GM13977 (cell line): ENCODE measurements at regions not wholly inside any gene's neighbourhood (a gene's known extent, or its start where the extent isn't known, plus 50 kb on each side); places are given as distances from the start of the nearest gene placed in this dataset.

Experiments
- DNase-seq: peaks from one replicate; pipeline ENCODE4 v3.0.0; 2012; ENCODE audit warnings: low spot score
- CTCF ChIP-seq: IDR thresholded peaks from 2 replicates; pipeline ENCODE4 v1.5.1; 2012; ENCODE audit warnings: mild to moderate bottlenecking, control low read depth; ENCODE audit not compliant: insufficient read depth; ENCODE audit errors: extremely low read depth, missing control alignments
- in situ Hi-C: fragments of 300-500 bp; cut with MboI; formaldehyde crosslinking; loops from one replicate; pipeline ENCODE4 v1.12.0; 2022; ENCODE audit warnings: low sequenced_read_pairs, low pct_unique_long_range_greater_than_20kb, mixed read lengths, inconsistent platforms; ENCODE audit not compliant: unreplicated experiment

GRCh38 chr13:46995874-46996273 is 99.0 kb upstream of the HTR2A start:
- in situ Hi-C loops, result no loop called here
- no peak for TF ChIP-seq CTCF
- peak; percentile 21 for DNase-seq

GRCh38 chr13:46994492-46994891 is 97.6 kb upstream of the HTR2A start:
- TF ChIP-seq CTCF, result no peak
- in situ Hi-C loops, result no loop called here
- DNase-seq, result no peak

GRCh38 chr13:46992383-46992952 is 95.6 kb upstream of the HTR2A start:
- in situ Hi-C loops, result no loop called here
- DNase-seq, result no peak
- TF ChIP-seq CTCF, result peak; percentile 45

GRCh38 chr13:46983881-46984280 is 87.0 kb upstream of the HTR2A start:
- peak; percentile 28 for DNase-seq
- TF ChIP-seq CTCF, result no peak
- in situ Hi-C loops, result no loop called here

GRCh38 chr13:46982856-46983582 is 86.2 kb upstream of the HTR2A start:
- no peak for TF ChIP-seq CTCF
- in situ Hi-C loops, result no loop called here
- DNase-seq, result peak; percentile 48

- TF ChIP-seq CTCF, result no peak
- DNase-seq, result no peak
- in situ Hi-C loops, result no loop called here
Measured at GRCh38 chr13:46975173-46975572, 78.3 kb upstream of the HTR2A start.
